Mesendoderm (in vitro differentiated cells): ENCODE measurements at regions not wholly inside any gene's neighbourhood (a gene's known extent, or its start where the extent isn't known, plus 50 kb on each side); places are given as distances from the start of the nearest gene placed in this dataset.

Experiments
- DNase-seq: peaks from one replicate; pipeline ENCODE4 v3.0.0; 2013
- H2AK5ac ChIP-seq: 2 replicates; pipeline ENCODE4 v1.6.1; 2013; ENCODE audit warnings: low read length, inconsistent platforms
- H2BK120ac ChIP-seq: 2 replicates; pipeline ENCODE4 v1.6.1; 2013; ENCODE audit warnings: low read depth, mild to moderate bottlenecking, low read length, moderate library complexity, mixed read lengths
- H2BK15ac ChIP-seq: replicated peaks from 2 replicates; pipeline ENCODE4 v1.6.1; 2013; ENCODE audit warnings: low read depth, mild to moderate bottlenecking, moderate library complexity
- H2BK5ac ChIP-seq: 2 replicates; pipeline ENCODE4 v1.6.1; 2013; ENCODE audit warnings: low read length, inconsistent platforms
- H3K18ac ChIP-seq: 2 replicates; pipeline ENCODE4 v1.6.1; 2013; ENCODE audit warnings: mild to moderate bottlenecking, low read length, mixed read lengths
- H3K23ac ChIP-seq: one replicate; pipeline ENCODE4 v1.6.1; 2013; ENCODE audit warnings: low read length
- H3K27ac ChIP-seq: 2 replicates; pipeline ENCODE4 v1.5.1; 2013; ENCODE audit warnings: low read depth, mild to moderate bottlenecking, inconsistent platforms, low read length, moderate library complexity
- H3K27me3 ChIP-seq: 2 replicates; pipeline ENCODE4 v1.6.1; 2013; ENCODE audit warnings: low read length, control low read depth, mild to moderate bottlenecking, inconsistent platforms; ENCODE audit not compliant: insufficient read depth, poor library complexity
- H3K36me3 ChIP-seq: 2 replicates; pipeline ENCODE4 v1.6.1; 2013; ENCODE audit warnings: low read length, inconsistent platforms; ENCODE audit not compliant: control insufficient read depth, insufficient read depth
- H3K4ac ChIP-seq: one replicate; pipeline ENCODE4 v1.6.1; 2013; ENCODE audit warnings: low read depth, mild to moderate bottlenecking, low read length, moderate library complexity
- H3K4me1 ChIP-seq: 2 replicates; pipeline ENCODE4 v1.6.1; 2013; ENCODE audit warnings: low read depth, low read length, inconsistent platforms; ENCODE audit not compliant: control insufficient read depth
- H3K4me2 ChIP-seq: 2 replicates; pipeline ENCODE4 v1.6.1; 2013; ENCODE audit warnings: low read length
- H3K4me3 ChIP-seq: 2 replicates; pipeline ENCODE4 v1.5.1; 2013; ENCODE audit warnings: mild to moderate bottlenecking, low read length
- H3K56ac ChIP-seq: one replicate; pipeline ENCODE4 v1.6.1; 2013; ENCODE audit warnings: low read length
- H3K79me1 ChIP-seq: 2 replicates; pipeline ENCODE4 v1.6.1; 2013; ENCODE audit warnings: low read length, inconsistent platforms
- H3K79me2 ChIP-seq: 2 replicates; pipeline ENCODE4 v1.6.1; 2013; ENCODE audit warnings: mild to moderate bottlenecking, low read length; ENCODE audit not compliant: control insufficient read depth, insufficient read depth
- H3K9ac ChIP-seq: 2 replicates; pipeline ENCODE4 v1.6.1; 2013; ENCODE audit warnings: low read length, inconsistent platforms
- H4K5ac ChIP-seq: one replicate; pipeline ENCODE4 v1.6.1; 2013; ENCODE audit warnings: low read length
- H4K8ac ChIP-seq: one replicate; pipeline ENCODE4 v1.6.1; 2013; ENCODE audit warnings: low read depth, mild to moderate bottlenecking, control low read depth, low read length, moderate library complexity
- WGBS: extraction: QIAGEN DNeasy Blood & Tissue Kit; methylation state at CpG from one replicate; pipeline ENCODE4 v1.1.7; 2013; ENCODE audit warnings: low lambda C conversion rate, missing lambda C conversion rate; ENCODE audit not compliant: insufficient coverage; ENCODE audit errors: extremely low coverage; 5-methylcytosine and 5-hydroxymethylcytosine counted together

- WGBS: no CpG with 5 or more reads among the region's 2 CpGs
Measured at GRCh38 chr2:66874411-66874810, 439.5 kb downstream of the MEIS1 start.

GRCh38 chr2:66875941-66876462 is 441.1 kb downstream of the MEIS1 start:
- no peaks in the 10 kb centered on the region for H3K79me1 ChIP-seq
- H3K4me3 ChIP-seq: no peak overlapping the region
- no peak overlapping the region for H3K4ac ChIP-seq
- H3K27ac ChIP-seq: no peak overlapping the region
- no peak overlapping the region for H2BK15ac ChIP-seq
- no peaks in the 10 kb centered on the region for H3K36me3 ChIP-seq
- no peak overlapping the region for H3K56ac ChIP-seq
- H2AK5ac ChIP-seq: no peak overlapping the region
- H2BK5ac ChIP-seq: no peak overlapping the region
- no peak overlapping the region for H3K4me2 ChIP-seq
- H3K4me1 ChIP-seq: no peaks in the 10 kb centered on the region
- no peaks in the 10 kb centered on the region for H3K79me2 ChIP-seq
- no peaks in the 10 kb centered on the region for H3K27me3 ChIP-seq
- H2BK120ac ChIP-seq: no peak overlapping the region
- no peak overlapping the region for H4K5ac ChIP-seq
- H3K23ac ChIP-seq: no peak overlapping the region
- no peak for DNase-seq
- H4K8ac ChIP-seq: no peak overlapping the region
- no CpG with 5 or more reads among the region's 2 CpGs for WGBS
- no peak overlapping the region for H3K9ac ChIP-seq
- H3K18ac ChIP-seq: no peak overlapping the region

More at GRCh38 chr2:66874411-66874810, 439.5 kb downstream of the MEIS1 start:
- Histone ChIP-seq H2BK5ac (no peak overlapping the region), H4K5ac (no peak overlapping the region), H4K8ac (no peak overlapping the region), H3K4me2 (no peak overlapping the region), H3K36me3 (no peaks in the 10 kb centered on the region), H2BK15ac (no peak overlapping the region), H3K9ac (no peak overlapping the region), H3K4me3 (no peak overlapping the region), H3K18ac (no peak overlapping the region), H2AK5ac (no peak overlapping the region), H3K79me2 (no peaks in the 10 kb centered on the region), H3K79me1 (no peaks in the 10 kb centered on the region), H3K27me3 (no peaks in the 10 kb centered on the region), H3K56ac (no peak overlapping the region), H3K4ac (no peak overlapping the region), H3K4me1 (no peaks in the 10 kb centered on the region), H2BK120ac (no peak overlapping the region), H3K27ac (no peak overlapping the region), H3K23ac (no peak overlapping the region)
- DNase-seq: no peak

- H3K4me2 ChIP-seq: no peak overlapping the region
- H2BK15ac ChIP-seq: no peak overlapping the region
- H3K27ac ChIP-seq: no peak overlapping the region
- no peak overlapping the region for H3K23ac ChIP-seq
- no peak overlapping the region for H2BK5ac ChIP-seq
- no peak overlapping the region for H2AK5ac ChIP-seq
- H3K27me3 ChIP-seq: no peaks in the 10 kb centered on the region
- H4K8ac ChIP-seq: no peak overlapping the region
- no peaks in the 10 kb centered on the region for H3K79me1 ChIP-seq
- no peak overlapping the region for H3K4ac ChIP-seq
- DNase-seq: no peak
- no peaks in the 10 kb centered on the region for H3K36me3 ChIP-seq
- no peaks in the 10 kb centered on the region for H3K4me1 ChIP-seq
- no peak overlapping the region for H4K5ac ChIP-seq
- H2BK120ac ChIP-seq: no peak overlapping the region
- no CpG with 5 or more reads among the region's 2 CpGs for WGBS
- H3K18ac ChIP-seq: no peak overlapping the region
- no peak overlapping the region for H3K56ac ChIP-seq
- no peak overlapping the region for H3K9ac ChIP-seq
- no peaks in the 10 kb centered on the region for H3K79me2 ChIP-seq
- no peak overlapping the region for H3K4me3 ChIP-seq
Measured at GRCh38 chr2:66885775-66886383, 451.0 kb downstream of the MEIS1 start.

- Histone ChIP-seq H3K27me3 (peaks cover 2% of the 10 kb centered on the region), H3K4me1 (no peaks in the 10 kb centered on the region), H3K23ac (no peak overlapping the region), H3K36me3 (no peaks in the 10 kb centered on the region), H3K9ac (no peak overlapping the region), H3K79me1 (no peaks in the 10 kb centered on the region), H3K56ac (no peak overlapping the region), H3K18ac (no peak overlapping the region), H3K4me3 (no peak overlapping the region), H2BK15ac (no peak overlapping the region), H3K4me2 (no peak overlapping the region), H3K79me2 (no peaks in the 10 kb centered on the region), H2AK5ac (no peak overlapping the region), H4K8ac (no peak overlapping the region), H4K5ac (no peak overlapping the region), H3K4ac (no peak overlapping the region), H2BK120ac (no peak overlapping the region), H3K27ac (no peak overlapping the region), H2BK5ac (no peak overlapping the region)
- DNase-seq: no peak
- no CpG with 5 or more reads among the region's 1 CpG for WGBS
Measured at GRCh38 chr2:66888246-66888645, 453.3 kb downstream of the MEIS1 start.

GRCh38 chr2:66888791-66889631 is 454.1 kb downstream of the MEIS1 start:
- H3K4me2 ChIP-seq: no peak overlapping the region
- no peak overlapping the region for H3K27ac ChIP-seq
- no peak overlapping the region for H2AK5ac ChIP-seq
- H3K9ac ChIP-seq: no peak overlapping the region
- no peak overlapping the region for H3K18ac ChIP-seq
- H2BK5ac ChIP-seq: no peak overlapping the region
- H2BK15ac ChIP-seq: no peak overlapping the region
- no peak for DNase-seq
- H3K27me3 ChIP-seq: peaks cover 2% of the 10 kb centered on the region
- no peak overlapping the region for H4K5ac ChIP-seq
- no peaks in the 10 kb centered on the region for H3K79me1 ChIP-seq
- H2BK120ac ChIP-seq: no peak overlapping the region
- H3K23ac ChIP-seq: no peak overlapping the region
- no peaks in the 10 kb centered on the region for H3K79me2 ChIP-seq
- WGBS: no CpG with 5 or more reads among the region's 6 CpGs
- no peaks in the 10 kb centered on the region for H3K4me1 ChIP-seq
- H4K8ac ChIP-seq: no peak overlapping the region
- H3K56ac ChIP-seq: no peak overlapping the region
- H3K36me3 ChIP-seq: no peaks in the 10 kb centered on the region
- H3K4me3 ChIP-seq: no peak overlapping the region
- no peak overlapping the region for H3K4ac ChIP-seq
